Right lung (tissue), 2 donors: ENCODE measurements at regions not wholly inside any gene's neighbourhood (a gene's known extent, or its start where the extent isn't known, plus 50 kb on each side); places are given as distances from the start of the nearest gene placed in this dataset.

ENCODE experiments used
- DNase-seq, 2 donors: peaks; one replicate each; pipeline ENCODE4 v3.0.0-alpha.2; 2013

DNA sequence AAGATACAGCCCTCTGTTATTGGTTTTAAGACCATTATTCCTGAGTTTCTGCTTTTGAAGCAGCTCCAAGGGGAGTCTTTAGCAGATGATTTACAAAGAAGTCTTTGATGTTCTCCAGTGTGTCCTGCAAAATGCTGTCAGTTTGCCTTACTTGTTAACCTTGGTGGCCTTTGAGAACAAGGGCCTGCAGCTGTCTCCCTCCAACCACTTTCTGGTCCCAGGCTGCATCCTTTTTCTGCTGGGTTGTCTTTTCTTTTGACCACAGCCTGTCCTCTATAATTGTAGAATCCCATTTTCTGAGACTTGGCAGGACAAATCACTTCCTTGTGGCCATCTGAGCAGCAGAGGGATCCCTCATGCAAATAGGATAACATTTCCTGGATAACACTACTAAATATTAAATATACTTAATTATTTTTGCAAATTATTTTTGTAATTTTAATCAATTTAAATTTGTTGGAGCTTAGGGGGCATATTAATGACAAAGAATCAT lies 281.4 kb downstream of the DMRT2 start:
- DNase-seq: no peak

DNA sequence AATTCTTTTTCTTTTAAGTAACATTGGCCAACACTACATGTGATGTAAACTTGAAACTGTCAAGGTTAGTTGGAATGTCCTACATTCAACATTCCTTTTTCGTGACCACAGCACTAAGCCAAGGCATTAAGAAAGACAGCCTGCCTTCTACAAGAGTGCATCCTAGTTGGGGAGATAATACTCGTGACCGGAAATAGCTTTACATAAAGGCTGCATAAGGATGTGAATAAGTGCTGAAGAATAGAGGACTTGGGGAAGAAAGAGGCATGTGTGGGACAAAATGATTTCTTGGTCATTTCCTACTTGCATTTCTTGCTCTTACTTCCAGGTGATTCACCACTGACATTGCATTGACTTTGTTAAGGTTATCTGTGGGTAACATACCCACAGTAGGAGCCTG lies 282.0 kb downstream of the DMRT2 start:
- no peak for DNase-seq

DNA sequence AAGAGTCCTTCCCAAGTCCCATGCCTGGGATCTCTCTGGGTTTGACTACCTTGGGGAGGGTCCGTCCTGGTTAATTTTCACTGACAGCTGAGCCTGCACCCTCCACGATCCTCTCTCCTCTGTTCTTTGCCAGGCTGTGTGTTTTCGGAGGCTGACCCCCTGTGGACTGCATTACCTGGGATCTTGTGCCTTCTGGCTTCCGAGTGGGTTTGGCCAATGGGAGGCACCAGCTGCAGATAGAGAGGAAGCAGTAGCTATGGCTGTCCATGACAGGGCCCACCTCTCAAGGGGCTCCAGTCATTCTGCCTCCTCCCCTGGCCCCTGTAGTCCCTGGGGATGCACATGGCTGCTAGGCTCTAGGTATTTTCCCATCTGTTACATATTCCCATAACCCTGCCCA lies 285.0 kb downstream of the DMRT2 start:
- DNase-seq: no peak

DNA sequence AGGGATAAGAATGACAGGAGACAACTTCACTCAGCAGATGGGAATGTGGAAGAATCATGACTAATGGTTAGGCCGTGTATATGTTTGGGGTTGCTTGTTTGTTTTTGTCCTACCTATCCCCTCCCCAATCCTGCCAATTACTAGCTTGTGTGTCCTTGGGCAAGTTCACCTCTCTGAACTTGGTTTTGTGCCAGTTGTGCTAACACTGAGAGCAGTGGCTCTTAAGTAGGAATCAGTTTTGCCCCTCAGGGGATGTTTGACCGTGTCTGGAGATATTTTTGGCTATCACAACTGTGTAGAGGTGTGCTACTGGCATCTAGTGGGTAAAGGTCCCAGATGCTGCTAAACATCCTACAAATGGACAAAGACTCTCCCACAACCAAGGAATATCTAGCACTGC lies 287.0 kb downstream of the DMRT2 start:
- DNase-seq: no peak

DNA sequence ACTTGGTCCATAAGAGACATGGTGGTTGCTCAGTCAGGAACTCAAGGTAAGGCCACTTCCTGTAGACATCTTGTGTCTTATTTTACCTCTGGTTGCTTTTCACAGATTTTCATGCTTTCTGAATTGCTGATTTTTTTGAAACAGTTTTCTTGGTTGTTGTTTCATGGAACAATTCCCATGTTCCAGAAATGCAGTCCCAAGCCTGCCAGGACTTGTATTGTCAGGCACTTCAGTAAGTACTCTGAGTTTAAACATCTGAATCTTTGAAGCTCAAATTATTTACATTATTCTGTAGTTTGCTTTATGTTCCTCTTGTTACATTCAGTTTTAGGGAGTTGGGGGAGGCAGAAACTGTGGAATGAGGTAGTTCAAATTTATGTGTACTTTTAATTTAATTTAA lies 290.2 kb downstream of the DMRT2 start:
- DNase-seq: no peak

DNA sequence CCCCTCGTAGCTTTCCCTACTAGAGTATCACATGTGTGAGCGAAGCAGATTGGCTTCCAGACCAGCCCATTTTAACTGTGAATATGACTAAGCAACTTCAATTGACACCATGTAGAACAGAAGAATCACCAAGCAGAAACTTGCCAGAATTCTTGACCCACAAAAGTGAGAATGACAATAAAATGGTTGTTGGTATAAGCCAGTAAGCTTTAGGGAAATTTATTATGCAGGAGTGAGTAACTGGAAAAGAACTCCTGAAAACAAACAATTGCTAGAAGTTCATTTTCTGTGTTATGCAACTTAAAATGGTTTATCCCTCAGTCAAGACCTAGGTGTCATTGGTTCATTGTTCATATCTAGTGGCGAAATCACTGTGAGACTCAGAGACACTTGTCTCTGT lies 303.1 kb downstream of the DMRT2 start:
- DNase-seq: no peak

DNA sequence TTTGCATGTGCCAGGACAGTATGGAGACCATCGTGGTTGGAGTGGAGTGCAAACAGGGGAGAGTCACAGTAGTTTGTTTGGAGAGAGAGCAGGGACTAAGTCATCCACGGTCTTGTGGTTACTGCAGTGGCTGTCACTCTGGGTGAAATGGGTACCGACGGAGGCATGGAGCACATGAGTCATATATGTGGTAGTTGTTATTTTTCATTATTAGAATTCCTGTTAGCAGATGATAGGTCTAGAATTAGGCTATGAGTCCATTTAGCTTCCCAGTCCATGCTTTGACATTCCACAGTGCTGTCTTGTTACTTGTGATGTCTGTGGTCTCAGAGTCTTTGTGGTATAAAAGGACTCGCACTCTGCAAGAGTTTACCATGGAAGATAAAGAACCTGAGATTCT lies 303.9 kb downstream of the DMRT2 start:
- no peak for DNase-seq

DNA sequence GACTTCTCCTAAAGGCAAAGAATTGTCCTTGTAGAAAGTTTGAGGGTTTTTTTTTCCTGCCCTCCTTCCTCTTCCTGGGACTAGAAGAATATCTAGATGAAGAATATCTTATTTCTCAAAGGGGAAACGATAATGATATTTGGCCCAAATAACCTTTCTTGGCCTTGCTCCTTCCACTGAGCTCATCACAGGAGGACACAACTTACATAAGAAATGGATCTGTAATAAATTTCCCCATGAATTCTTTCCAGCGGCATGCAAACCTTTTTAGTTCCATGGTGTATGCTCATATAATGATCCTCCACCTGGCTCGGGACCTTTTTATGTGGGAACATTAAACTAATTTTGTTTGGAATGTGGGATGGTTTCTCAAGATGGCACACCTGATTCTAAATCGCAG lies 304.4 kb downstream of the DMRT2 start:
- no peak for DNase-seq

DNA sequence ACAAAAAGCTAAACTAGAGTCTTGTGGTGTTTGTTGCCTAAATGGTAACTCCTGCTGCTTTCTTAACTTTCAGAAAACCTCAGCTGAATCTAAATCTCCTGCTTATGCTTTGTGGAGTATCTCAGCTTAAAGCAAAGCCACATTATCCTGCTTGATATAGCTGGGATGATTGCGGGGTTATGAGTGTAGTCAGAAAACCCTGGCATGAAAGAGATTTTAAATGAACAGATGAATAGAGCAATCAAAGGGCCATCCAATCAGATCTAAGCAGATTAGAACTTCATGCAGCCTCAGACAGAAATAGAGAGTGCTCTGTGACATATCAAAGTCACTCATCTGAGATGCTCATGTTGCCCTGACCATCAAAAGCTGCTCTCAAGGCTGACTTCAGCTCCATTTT lies 305.5 kb downstream of the DMRT2 start:
- DNase-seq: no peak

DNA sequence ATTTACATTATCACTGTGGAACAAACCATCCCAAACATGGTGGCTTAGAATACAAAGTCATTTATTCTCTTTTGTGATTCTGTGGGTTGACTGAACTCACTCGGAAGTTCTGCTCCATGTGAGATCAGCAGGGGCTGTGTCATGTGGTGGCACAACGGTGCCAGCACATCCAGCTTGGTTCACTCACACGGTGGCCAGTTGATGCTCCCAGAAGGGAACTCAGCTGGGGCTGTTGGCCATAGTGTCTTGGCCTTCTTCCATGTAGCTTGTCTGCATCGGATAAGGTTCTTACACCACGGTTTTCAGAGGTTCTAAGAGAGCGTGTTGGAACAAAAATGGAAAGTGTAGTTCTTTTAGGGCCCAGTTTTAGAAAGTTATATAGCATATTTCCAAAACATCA lies 312.7 kb downstream of the DMRT2 start:
- DNase-seq: no peak

DNA sequence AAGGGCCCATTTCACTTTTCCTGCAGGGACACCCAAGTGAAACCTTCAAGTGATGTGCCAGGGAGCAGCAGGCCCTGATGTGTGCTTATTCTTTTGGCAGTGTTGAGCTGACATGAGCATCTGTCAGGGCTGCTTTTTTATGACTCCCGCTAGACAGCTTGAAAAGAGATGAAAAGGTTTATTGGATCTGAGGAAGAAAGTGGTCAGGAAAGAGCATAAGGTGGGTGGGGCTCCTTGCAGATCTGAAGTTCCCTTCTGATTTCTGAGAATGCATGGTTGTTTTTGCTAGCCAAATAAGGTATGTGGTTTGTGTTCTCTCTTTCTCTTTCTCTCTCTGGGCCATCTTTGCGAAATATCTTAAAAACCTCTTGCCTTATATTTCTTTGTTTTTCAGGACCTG lies 316.1 kb downstream of the DMRT2 start:
- no peak for DNase-seq

DNA sequence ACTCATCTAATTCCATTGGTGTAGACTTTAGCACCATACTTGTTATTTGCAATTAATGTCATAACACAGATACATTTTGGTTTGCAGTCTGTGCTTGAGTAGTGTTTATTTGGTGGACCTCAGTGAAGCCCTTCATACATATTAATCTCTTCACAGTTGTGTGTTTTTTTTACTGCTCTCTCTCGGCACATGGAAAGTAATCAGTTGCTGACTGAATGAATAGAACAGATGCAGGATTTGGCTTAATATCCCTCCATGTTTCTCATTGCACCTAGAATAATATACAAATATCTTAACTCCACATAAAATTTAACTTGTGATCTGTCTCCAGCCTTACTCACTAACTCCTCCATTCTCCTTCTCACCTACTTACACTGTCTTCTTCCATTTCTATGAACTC lies 319.1 kb downstream of the DMRT2 start:
- DNase-seq: no peak

DNA sequence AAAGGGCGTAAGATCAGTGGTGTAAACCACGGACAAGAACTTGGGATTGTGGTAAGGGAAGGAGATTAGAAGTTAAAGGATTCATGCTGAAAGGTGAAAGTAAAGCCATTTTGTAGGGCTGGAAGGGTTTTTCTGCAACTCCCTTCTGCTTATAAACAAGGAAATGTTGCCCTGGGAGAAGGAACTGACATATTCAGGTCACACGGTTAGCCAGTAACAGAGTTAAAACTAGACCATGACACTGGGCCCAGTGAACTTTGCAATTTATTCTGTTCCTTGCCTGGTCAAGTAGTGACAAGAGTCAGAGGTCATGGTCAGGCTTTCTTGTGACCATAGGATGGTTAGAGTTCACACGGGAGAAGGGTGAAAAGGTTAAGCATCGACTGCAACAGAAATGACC lies 323.3 kb downstream of the DMRT2 start:
- DNase-seq: no peak

DNA sequence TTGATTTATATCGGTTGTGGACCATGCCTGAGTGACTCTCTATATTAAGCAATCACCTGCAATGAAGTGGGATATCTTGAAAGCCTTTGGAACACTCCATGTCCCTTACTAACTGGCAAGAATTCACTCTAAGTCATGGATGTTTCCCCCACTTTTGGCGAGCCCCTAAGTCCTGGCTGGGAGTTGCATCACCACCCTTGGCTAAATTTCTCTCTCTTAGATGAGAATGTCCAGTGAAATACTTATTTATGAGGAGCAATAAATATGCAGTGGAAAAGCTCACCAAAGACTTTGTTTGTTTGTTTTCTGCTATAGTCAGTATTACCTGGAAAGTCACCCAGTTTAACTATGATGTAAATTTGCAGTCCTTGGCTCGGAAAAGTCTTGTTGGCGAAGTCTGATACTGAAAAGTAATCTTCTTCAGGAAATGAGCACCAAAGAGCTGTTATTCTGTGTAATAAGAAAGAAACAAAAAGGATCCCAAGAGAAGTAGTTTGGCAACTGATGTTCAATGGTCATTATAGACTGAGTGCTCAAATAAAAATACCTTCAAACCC lies 333.8 kb downstream of the DMRT2 start:
- no peak for DNase-seq

DNA sequence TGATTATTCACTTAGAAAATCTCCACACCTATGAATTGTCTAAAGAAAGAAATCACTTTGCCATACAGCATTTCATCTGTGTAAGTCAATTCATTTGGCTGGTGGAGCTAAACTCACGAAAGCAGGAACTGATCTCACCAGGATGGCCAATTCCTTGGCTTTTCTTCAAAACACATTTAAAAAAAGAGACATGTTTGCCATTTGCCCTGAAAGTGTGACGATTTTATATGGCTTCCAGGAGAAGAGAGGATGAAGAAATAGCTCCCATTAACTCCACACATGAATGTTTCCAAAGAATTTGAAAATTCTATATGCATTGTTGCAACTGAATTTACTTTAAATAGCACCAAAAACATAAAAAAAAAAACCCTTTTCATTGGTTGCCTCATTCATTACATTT lies 334.7 kb downstream of the DMRT2 start:
- DNase-seq: no peak

DNA sequence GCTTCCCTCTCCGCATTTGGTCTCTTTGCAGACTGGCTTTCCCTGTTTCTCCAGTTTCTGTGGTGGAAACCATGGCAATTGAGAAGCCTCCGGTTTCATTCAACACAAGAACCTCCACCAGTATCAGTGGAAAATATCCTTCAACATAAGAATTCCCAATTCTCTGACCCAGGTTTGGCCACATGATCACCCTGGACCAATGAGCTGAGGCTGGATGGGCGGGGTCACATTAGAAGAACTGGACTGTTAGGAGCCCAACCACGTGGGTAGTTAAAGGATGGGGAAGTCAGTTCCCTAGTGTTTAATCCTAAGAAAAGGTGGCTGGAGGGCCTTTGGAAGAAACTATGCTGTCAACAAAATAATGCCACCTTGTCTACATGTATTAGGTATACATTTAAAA lies 336.3 kb downstream of the DMRT2 start:
- DNase-seq: no peak

DNA sequence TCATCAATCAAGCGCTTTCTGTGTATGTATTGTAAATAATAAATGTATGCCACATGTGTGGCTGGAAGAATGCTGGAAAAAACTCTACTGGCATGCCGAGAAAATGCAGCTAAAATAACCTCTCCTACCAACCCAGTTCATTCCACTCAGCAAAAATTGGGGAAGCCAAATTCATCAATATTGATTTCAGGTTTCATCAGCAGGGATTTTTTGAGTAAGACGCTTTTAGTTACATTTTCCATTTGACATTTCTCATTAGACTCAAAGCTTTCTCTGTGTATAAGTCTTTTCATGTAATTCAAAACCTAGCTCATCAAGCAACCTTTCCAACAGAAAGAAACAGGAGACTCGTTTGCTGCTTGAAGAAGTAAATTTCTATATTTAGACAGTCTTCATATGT lies 338.1 kb downstream of the DMRT2 start:
- DNase-seq: no peak

DNA sequence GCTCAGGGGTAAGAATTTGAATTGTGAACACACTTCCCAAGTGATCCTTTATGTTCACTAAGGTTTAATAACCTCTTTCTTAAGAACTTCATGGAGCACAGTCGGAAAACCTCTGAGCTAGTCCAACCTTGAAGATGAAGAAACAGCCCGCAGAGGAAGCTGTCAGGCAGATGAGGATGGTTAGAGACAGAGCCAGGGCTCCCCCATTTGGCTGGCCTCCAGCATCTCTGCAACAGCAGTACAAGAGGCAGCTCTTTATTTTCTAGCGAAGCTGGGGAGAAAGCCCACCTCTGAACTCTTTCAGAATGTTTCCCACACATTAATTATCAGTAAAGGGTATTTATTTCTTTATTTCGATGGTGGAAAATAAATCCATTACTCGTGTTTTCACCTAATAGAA lies 350.8 kb downstream of the DMRT2 start:
- DNase-seq: no peak

DNA sequence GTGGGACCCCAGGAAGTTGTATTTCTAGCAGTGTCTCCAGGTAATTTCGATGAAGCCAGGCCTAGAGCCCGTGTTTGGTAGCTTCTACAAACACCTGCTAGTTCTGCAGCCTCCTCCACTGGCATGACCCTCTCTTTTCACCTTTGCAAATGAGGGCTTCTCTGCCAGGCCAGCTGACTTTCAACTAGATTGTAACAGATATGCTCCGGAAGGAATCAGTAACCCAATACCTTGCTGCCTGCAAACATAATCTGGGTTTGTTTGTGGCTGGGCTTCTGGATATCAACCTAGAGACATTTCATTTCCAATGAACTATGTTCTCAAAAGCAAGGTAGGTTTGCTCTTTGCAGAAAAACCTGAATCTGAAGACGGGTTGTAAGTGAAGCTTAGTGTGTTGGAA lies 354.8 kb downstream of the DMRT2 start:
- no peak for DNase-seq

DNA sequence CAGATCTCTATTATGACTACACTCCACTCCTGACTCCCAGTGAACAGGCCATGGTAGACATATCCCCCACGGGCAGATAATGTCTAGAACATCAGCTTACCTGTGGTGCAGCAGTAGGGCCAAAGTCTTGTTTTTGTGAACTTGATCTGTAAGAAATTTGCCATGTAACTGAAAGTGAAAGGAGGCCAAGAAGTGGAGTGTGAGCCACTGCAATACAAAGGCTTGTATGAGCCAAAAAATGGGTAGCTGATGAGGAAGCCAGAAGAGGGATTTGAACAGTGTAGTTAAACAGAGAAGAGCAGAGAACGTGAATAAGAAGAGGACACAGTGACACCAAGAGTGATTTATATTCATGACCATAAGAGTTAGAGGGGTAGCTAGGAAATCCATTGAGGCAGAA lies 361.7 kb downstream of the DMRT2 start:
- DNase-seq: no peak

DNA sequence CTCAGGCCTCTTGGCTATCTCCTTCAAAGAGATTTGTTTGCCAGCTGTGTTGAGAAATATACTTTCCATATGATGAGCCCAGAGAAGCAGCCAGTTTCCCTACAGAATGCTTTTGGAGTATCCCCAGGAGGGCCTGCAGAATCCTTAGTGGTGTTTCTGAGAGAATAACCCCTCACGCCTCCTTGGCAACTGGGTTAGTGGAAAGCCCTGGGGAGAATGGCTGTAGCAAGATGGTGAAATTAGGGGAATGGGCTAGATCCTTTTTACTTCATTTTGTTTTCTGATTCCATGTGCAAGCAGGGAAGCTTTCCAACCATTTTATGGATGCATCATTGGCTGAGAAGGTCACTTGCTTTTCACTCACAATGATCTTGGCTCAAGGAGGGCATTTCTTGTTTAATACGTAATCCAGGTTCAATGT lies 364.6 kb downstream of the DMRT2 start:
- DNase-seq: no peak

DNA sequence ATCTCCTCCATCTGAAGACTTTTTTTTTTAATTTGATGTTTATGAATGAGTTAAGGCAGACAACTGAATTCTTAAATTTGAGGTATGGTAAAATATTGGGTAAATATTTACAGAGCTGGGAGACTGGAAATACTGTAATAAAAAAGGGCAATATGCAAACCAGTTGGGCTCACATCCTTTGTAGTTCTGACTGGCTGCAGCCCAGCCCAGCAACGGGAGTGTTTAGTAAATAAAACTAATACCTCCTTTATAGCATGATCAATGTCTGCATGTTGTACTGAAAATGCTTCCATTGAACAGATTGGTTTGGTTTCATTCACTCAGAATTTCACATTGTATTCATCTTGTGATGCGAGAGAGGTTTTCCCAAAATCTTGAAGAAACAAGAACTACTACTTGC lies 365.0 kb downstream of the DMRT2 start:
- DNase-seq: no peak

DNA sequence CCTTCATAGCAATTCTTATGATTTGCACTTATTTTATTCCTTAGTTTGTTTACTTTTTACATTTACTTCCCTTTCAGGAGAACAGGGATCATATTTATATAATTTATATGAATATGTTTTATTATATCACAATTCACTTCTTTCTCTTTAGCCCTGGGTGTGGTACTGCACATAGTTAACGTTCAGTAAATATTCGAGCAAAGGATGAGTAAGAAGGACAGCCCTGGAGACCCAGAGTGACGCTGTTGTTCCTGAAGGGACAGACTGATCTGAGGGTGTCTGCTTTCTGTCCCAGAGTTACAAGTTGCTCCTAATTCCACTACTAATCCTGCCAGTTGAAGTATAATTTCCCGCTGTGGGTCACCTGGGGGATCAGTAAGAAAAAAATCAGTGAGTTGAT lies 366.1 kb downstream of the DMRT2 start:
- DNase-seq: no peak

DNA sequence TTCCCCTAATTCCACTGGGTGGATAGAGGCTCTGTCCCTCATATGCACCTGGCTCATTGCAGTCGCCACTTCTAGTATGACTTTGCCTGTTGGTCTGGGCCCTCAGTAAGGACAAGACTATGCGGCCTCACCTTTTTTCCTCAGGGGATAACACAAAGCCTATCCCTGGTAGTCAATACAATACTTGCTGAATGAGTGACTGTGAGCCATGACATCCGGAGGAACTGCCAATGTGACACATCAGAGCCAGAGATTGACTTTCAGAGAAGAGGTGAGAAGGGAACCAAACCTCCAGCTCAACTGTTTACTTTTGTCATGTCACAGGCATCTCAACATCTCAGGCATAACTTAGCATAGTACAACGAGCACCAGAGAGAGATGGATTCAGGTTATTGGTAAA lies 371.3 kb downstream of the DMRT2 start:
- no peak for DNase-seq

DNA sequence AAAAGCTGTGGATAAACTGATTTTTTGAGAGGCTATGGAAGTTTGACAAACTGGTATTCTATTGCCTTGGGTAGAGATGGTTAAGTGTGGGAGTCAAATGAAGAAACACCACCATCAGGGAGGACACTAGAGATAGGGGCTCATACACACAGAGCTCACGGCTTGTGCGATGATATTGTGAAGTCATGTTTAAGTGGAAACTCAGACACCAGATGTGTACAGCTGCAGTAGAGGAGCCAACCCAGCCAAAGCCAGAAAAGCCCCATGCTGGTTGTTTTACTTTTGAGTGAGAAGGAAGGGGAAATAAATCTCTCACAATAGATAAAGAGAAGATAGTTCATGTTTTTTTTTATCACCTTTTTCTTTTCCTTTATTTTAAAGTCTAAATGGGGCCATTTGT lies 377.7 kb downstream of the DMRT2 start:
- DNase-seq: peak; percentile 53 to 57
